ENCODE measurements at regions not wholly inside any gene's neighbourhood (a gene's known extent, or its start where the extent isn't known, plus 50 kb on each side); places are given as distances from the start of the nearest gene placed in this dataset.
"Not testable (repeated sequence)": the region's sequence is repeated elsewhere in the genome, so short reads cannot be mapped to it uniquely, and the experiment has no call there.

DNA sequence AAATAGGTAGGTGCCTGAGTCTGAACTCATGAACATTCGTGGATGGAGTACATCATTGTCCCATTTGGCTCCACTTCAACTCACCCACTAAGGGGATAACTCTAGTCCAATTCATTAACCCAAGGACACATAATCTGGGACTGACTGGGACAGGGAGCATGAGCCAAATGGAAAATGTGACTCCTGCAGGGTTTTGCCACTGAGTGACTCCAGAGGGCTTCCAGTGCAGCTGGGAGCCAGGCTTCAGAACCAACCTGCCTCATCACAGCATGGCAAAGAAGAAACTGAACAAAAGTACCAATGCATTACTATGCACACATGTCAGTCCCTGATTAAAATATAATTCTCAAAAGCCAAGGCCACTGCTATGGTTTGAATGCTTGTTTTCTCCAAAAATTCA is 159.7 kb upstream of the SNX2 start:
- Histone ChIP-seq H3K4me2 (ENCODE audit: insufficient read depth, low read length) (no peak overlapping the region), H3K4me1 (ENCODE audit: control insufficient read depth, extremely low read depth, insufficient read depth, low read length) (no peaks in the 10 kb centered on the region), H3K9me1 (replicated peaks; ENCODE audit: control insufficient read depth, extremely low read depth, insufficient read depth, low read length) (no peaks in the 10 kb centered on the region), H3K36me3 (ENCODE audit: control insufficient read depth in 2 of 2, extremely low read depth in 1 of 2, insufficient read depth in 2 of 2, low read length in 2 of 2) (no peaks in the 10 kb centered on the region), H3K27ac (ENCODE audit: insufficient read depth, low read depth, low read length) (no peak overlapping the region), H2AFZ (ENCODE audit: low read depth, low read length) (no peak overlapping the region), H3K79me2 (ENCODE audit: control insufficient read depth, insufficient read depth, low read length) (no peaks in the 10 kb centered on the region), H3K27me3 (ENCODE audit: control insufficient read depth in 2 of 2, insufficient read depth in 2 of 2, low read length in 2 of 2) (no peaks in the 10 kb centered on the region), H3K9me3 (replicated peaks; ENCODE audit: control insufficient read depth, insufficient read depth, low read length) (no peaks in the 10 kb centered on the region), H3K9ac (replicated peaks; ENCODE audit: extremely low read depth, insufficient read depth, low read length) (no peak overlapping the region), H4K20me1 (replicated peaks; ENCODE audit: control insufficient read depth, extremely low read depth, insufficient read depth, low read length) (no peaks in the 10 kb centered on the region), H3K4me3 (replicated peaks in 1 of 3; ENCODE audit: insufficient read depth in 1 of 3, low read depth in 1 of 3, low read length in 3 of 3) (no peak overlapping the region)
- CTCF ChIA-PET = no interaction called here
- intact Hi-C loops (cut with micrococcal nuclease) = no loop called here
- DNase-seq (ENCODE audit: low read depth, low spot score) = no peak
- TF ChIP-seq, protein P1, sequence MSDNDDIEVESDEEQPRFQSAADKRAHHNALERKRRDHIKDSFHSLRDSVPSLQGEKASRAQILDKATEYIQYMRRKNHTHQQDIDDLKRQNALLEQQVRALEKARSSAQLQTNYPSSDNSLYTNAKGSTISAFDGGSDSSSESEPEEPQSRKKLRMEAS (IDR thresholded peaks at IDR 0.05; ENCODE audit: insufficient read depth, insufficient read length) = no peak
- no peak for TF ChIP-seq FOS (IDR thresholded peaks at IDR 0.05; ENCODE audit: borderline replicate concordance, insufficient read depth, low read length)
- dilution Hi-C loops (cut with MboI; ENCODE audit: extremely low pct_ligation_motif_present, low sequenced_read_pairs) = no loop called here
- POLR2A ChIA-PET = no interaction called here
- BruUV-seq (replicated peaks) = no TSS peak
- no peak for FAIRE-seq

DNA sequence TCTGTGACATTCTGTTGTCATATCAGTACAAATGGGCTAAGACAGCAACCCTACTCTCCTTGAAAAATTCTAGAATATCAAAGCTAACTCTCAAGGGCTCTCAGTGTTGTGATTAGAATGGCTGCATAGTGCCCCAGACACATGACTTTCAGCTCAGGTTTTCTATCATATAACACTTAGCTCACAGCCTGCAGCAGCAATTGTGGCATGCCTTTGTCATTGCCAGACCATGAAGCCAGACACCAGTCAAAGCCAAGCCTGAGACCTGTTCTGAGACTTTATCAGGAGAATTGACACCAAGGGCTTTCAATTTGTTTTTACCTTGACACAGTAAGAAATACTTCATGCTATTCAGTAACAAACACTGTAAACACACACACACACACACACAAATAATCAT is 159.0 kb upstream of the SNX2 start:
- FAIRE-seq (no peak), DNase-seq (ENCODE audit: low read depth, low spot score) (no peak)
- no peak overlapping the region for H2AFZ ChIP-seq (ENCODE audit: low read depth, low read length)
- H3K27me3 ChIP-seq (ENCODE audit: control insufficient read depth in 2 of 2, insufficient read depth in 2 of 2, low read length in 2 of 2) = no peaks in the 10 kb centered on the region
- no peaks in the 10 kb centered on the region for H3K9me3 ChIP-seq (replicated peaks; ENCODE audit: control insufficient read depth, insufficient read depth, low read length)
- no TSS peak for BruUV-seq (replicated peaks)
- dilution Hi-C loops (cut with MboI; ENCODE audit: extremely low pct_ligation_motif_present, low sequenced_read_pairs) (no loop called here), intact Hi-C loops (cut with micrococcal nuclease) (no loop called here)
- no peak overlapping the region for H3K27ac ChIP-seq (ENCODE audit: insufficient read depth, low read depth, low read length)
- no peak overlapping the region for H3K4me3 ChIP-seq (replicated peaks in 1 of 3; ENCODE audit: insufficient read depth in 1 of 3, low read depth in 1 of 3, low read length in 3 of 3)
- no peaks in the 10 kb centered on the region for H3K79me2 ChIP-seq (ENCODE audit: control insufficient read depth, insufficient read depth, low read length)
- no peaks in the 10 kb centered on the region for H4K20me1 ChIP-seq (replicated peaks; ENCODE audit: control insufficient read depth, extremely low read depth, insufficient read depth, low read length)
- no peaks in the 10 kb centered on the region for H3K36me3 ChIP-seq (ENCODE audit: control insufficient read depth in 2 of 2, extremely low read depth in 1 of 2, insufficient read depth in 2 of 2, low read length in 2 of 2)
- CTCF ChIA-PET = no interaction called here
- no peaks in the 10 kb centered on the region for H3K9me1 ChIP-seq (replicated peaks; ENCODE audit: control insufficient read depth, extremely low read depth, insufficient read depth, low read length)
- POLR2A ChIA-PET = no interaction called here
- H3K4me1 ChIP-seq (ENCODE audit: control insufficient read depth, extremely low read depth, insufficient read depth, low read length) = no peaks in the 10 kb centered on the region
- TF ChIP-seq FOS (IDR thresholded peaks at IDR 0.05; ENCODE audit: borderline replicate concordance, insufficient read depth, low read length) (no peak), MYC (IDR thresholded peaks at IDR 0.05; ENCODE audit: low read depth, low read length) (no peak), POLR2A (IDR thresholded peaks at IDR 0.05; ENCODE audit: low read depth, low read length) (no peak), POLR2AphosphoS5 (IDR thresholded peaks at IDR 0.05; ENCODE audit: insufficient read depth, low read depth, low read length) (no peak), JUN (IDR thresholded peaks at IDR 0.05; ENCODE audit: borderline replicate concordance, insufficient read depth, insufficient read length, low read depth) (no peak), GATA2 (IDR thresholded peaks at IDR 0.05; ENCODE audit: insufficient read depth, insufficient read length, low read depth, low read length) (no peak), EZH2 (IDR thresholded peaks at IDR 0.05; ENCODE audit: borderline replicate concordance, low read depth, low read length, severe bottlenecking) (no peak)
- TF ChIP-seq, protein P1 (IDR thresholded peaks at IDR 0.05; ENCODE audit: insufficient read depth, insufficient read length) = no peak
- TF ChIP-seq, protein P2, sequence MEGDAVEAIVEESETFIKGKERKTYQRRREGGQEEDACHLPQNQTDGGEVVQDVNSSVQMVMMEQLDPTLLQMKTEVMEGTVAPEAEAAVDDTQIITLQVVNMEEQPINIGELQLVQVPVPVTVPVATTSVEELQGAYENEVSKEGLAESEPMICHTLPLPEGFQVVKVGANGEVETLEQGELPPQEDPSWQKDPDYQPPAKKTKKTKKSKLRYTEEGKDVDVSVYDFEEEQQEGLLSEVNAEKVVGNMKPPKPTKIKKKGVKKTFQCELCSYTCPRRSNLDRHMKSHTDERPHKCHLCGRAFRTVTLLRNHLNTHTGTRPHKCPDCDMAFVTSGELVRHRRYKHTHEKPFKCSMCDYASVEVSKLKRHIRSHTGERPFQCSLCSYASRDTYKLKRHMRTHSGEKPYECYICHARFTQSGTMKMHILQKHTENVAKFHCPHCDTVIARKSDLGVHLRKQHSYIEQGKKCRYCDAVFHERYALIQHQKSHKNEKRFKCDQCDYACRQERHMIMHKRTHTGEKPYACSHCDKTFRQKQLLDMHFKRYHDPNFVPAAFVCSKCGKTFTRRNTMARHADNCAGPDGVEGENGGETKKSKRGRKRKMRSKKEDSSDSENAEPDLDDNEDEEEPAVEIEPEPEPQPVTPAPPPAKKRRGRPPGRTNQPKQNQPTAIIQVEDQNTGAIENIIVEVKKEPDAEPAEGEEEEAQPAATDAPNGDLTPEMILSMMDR (IDR thresholded peaks at IDR 0.05; ENCODE audit: extremely low read depth in 1 of 2, insufficient read depth in 1 of 2, low read depth in 1 of 2, low read length in 2 of 2) = no peak
- H3K4me2 ChIP-seq (ENCODE audit: insufficient read depth, low read length) = no peak overlapping the region
- H3K9ac ChIP-seq (replicated peaks; ENCODE audit: extremely low read depth, insufficient read depth, low read length) = no peak overlapping the region

DNA sequence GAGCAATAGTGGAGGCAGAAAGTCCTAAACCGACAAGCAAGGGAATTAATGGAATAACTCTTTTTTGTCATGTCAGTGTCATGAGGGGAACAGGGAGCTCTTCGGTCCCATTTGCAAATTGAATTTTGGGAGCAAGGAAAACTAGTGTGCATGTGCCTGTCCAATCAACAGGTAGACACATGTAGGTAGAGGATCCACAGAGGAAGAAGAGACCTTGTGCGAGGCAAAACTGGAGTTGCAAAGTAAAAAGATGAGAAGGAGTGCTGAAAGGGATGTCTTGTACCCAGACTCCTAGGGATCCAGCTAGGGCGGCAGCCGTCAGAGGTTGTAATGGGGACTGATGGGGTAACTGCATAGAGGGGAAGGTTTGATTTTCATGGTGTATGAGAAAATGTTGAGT is 156.8 kb upstream of the SNX2 start:
- H4K20me1 ChIP-seq (replicated peaks; ENCODE audit: control insufficient read depth, extremely low read depth, insufficient read depth, low read length); H3K27ac ChIP-seq (ENCODE audit: insufficient read depth, low read depth, low read length); H3K9ac ChIP-seq (replicated peaks; ENCODE audit: extremely low read depth, insufficient read depth, low read length); H3K9me3 ChIP-seq (replicated peaks; ENCODE audit: control insufficient read depth, insufficient read depth, low read length); CTCF ChIA-PET; H3K9me1 ChIP-seq (replicated peaks; ENCODE audit: control insufficient read depth, extremely low read depth, insufficient read depth, low read length); H3K79me2 ChIP-seq (ENCODE audit: control insufficient read depth, insufficient read depth, low read length); FAIRE-seq; H3K4me1 ChIP-seq (ENCODE audit: control insufficient read depth, extremely low read depth, insufficient read depth, low read length); H3K4me2 ChIP-seq (ENCODE audit: insufficient read depth, low read length); BruUV-seq (replicated peaks); DNase-seq (ENCODE audit: low read depth, low spot score); dilution Hi-C loops (cut with MboI; ENCODE audit: extremely low pct_ligation_motif_present, low sequenced_read_pairs); H2AFZ ChIP-seq (ENCODE audit: low read depth, low read length); H3K4me3 ChIP-seq (replicated peaks in 1 of 3; ENCODE audit: insufficient read depth in 1 of 3, low read depth in 1 of 3, low read length in 3 of 3); intact Hi-C loops (cut with micrococcal nuclease); H3K27me3 ChIP-seq (ENCODE audit: control insufficient read depth in 2 of 2, insufficient read depth in 2 of 2, low read length in 2 of 2); H3K36me3 ChIP-seq (ENCODE audit: control insufficient read depth in 2 of 2, extremely low read depth in 1 of 2, insufficient read depth in 2 of 2, low read length in 2 of 2); POLR2A ChIA-PET: not testable (repeated sequence)
